Erythroblast (primary cell): ENCODE measurements at regions not wholly inside any gene's neighbourhood (a gene's known extent, or its start where the extent isn't known, plus 50 kb on each side); places are given as distances from the start of the nearest gene placed in this dataset.

Experiments
- GATA1 ChIP-seq: IDR thresholded peaks from 2 replicates; pipeline ENCODE4 v1.6.1; 2011; ENCODE audit warnings: low read depth, mild to moderate bottlenecking, control low read depth, low read length, moderate library complexity
- POLR2A ChIP-seq: IDR thresholded peaks from 2 replicates; pipeline ENCODE4 v1.6.1; 2011; ENCODE audit warnings: mild to moderate bottlenecking, low read length

DNA sequence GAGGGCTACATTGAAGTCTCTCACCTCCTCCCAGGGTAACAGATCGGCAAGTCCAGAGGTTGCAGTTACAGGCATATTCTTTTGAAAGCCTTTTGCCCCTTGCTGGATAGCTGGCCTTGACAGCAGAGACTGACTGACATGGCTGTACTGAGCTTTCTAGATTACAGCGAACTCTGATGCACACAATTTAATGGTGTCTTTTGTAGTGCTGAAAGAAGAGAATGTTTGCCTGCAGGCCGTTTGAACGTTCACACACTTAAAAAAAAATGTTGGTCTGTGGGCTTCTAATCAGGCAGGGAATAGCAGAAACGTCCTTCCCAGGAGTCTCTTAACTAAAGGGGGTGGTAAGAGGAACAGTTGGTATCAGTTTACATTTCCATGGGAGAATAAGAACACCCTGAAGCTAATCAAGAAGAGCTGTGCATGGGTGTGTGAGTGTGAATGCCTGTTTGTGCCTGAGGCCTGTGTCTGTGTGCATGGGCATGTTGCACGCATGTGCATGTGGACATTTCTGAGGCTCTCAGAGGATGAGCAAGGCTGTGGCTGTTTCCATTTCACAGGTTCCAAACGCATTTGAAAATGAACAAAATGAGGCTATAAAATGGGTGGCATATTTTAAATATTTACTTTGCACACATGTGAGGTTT lies 213.9 kb upstream of the SSTR4 start:
- TF ChIP-seq POLR2A (no peak), GATA1 (no peak)
